ENCODE measurements at regions not wholly inside any gene's neighbourhood (a gene's known extent, or its start where the extent isn't known, plus 50 kb on each side); places are given as distances from the start of the nearest gene placed in this dataset.
"Not testable (repeated sequence)": the region's sequence is repeated elsewhere in the genome, so short reads cannot be mapped to it uniquely, and the experiment has no call there.

DNA sequence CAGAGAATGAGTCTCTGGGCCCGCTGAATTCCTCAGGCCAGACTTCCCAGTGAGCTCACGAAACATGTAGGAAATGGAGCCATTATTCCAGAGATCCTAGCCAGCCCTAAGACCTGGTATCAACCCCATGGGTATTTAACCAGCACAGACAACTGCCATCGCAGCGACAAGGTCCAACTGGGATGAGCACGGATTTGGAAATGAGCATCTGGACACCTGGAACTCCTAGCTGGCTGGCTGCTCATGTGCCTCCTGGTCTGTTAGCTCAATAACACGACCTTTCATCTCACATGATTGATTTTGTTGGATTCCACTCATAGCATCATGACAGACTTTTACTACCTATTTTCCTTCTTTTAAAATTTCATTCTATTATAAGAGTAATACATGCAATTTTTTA is 51.0 kb downstream of the POU3F3 start:
- no peak for DNase-seq

- DNase-seq: no peak
These were observed 55.4 kb downstream of the POU3F3 start for GRCh38 chr2:104909317-104909716.

GRCh38 chr2:104914509-104914908 is 60.6 kb downstream of the POU3F3 start:
- no peak for DNase-seq

DNA sequence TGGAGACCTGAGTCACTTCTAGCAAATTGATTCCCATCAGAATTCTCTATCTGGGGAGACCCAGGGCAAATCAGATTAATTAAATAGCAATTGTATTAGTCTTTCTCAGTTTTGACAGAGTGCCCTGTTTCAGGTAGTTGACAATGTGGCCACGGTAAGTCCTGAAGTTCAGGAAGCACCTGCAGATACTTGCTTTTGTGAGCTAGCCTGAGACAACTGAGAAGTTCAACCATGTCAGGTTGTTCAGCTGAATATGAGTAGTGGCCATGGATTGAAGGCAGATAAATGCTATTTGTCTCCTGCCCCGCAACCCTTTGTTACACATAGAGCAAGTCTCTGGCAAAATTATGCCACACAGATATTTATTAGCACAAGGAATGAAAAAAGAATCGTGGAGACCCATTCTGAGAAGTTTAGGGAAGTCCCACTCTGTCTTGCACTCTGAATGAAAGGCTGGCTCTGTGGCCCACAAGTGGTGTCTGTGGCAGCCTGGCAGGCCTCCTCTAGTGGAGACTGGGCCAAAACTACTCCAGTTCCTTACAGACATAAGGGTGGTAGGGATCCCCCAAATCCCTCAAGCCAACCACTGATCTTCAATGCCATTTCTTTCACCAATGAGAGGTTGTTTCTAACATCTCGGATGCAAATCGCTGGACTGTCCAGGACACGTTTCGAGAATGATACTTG is 61.3 kb downstream of the POU3F3 start:
- DNase-seq: no peak

- DNase-seq: peak; percentile 4
These were observed 65.2 kb downstream of the POU3F3 start for GRCh38 chr2:104919127-104919526.

GRCh38 chr2:104923665-104924064 is 69.8 kb downstream of the POU3F3 start:
- no peak for DNase-seq

- DNase-seq: no peak
These were observed 75.7 kb downstream of the POU3F3 start for GRCh38 chr2:104929663-104930062.

DNA sequence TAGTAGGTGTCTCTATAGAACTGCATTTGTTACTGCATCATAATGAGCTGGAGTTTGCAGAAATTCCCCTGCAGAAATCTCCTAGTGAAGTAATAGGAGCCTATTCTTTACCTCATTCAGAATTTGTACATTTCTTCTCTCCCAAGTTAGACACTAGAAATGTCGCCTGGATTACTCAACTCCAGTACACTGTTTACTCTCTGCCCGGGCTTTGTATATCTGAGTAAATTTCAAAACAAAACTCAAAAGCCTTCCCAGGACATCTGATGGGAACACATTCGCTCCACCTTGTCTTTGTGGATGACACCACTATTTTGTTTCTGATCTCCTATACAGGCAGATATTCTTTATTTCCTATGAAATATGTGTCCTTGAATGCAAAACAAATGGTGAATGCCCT is 76.8 kb downstream of the POU3F3 start:
- no peak for DNase-seq

- DNase-seq: no peak
These were observed 78.3 kb downstream of the POU3F3 start for GRCh38 chr2:104932243-104932642.

GRCh38 chr2:104933151-104933917 is 79.4 kb downstream of the POU3F3 start:
- DNase-seq: no peak

- DNase-seq: no peak
These were observed 82.6 kb downstream of the POU3F3 start for GRCh38 chr2:104936527-104936926.

GRCh38 chr2:104938231-104938941 is 84.5 kb downstream of the POU3F3 start:
- no peak for DNase-seq

GRCh38 chr2:104939570-104940217 is 85.8 kb downstream of the POU3F3 start:
- DNase-seq: no peak

GRCh38 chr2:104944495-104944894 is 90.6 kb downstream of the POU3F3 start:
- peak; percentile 26 for DNase-seq

DNA sequence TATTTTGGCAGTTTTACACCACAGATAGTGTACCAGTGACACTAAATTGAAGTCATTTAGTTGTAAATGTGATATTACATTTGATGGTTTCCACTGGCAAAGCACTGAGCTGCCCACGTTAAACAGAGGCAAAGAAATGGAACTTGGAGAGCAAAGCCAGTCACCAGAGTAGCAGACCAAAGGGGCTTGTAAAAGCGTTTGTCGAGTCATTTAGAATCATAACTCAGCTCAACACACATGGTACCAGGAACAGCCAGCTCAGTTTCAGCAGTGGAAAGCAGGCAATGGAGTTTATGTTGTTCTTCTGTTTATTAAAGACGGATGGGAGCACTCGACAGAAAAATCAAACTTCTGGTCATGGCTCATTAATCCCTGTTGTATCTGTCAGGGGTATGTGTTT is 91.2 kb downstream of the POU3F3 start:
- no peak for DNase-seq

GRCh38 chr2:104945866-104946265 is 92.0 kb downstream of the POU3F3 start:
- no peak for DNase-seq

GRCh38 chr2:104947456-104947855 is 90.4 kb upstream of the MRPS9 start:
- not testable (repeated sequence) for DNase-seq

DNA sequence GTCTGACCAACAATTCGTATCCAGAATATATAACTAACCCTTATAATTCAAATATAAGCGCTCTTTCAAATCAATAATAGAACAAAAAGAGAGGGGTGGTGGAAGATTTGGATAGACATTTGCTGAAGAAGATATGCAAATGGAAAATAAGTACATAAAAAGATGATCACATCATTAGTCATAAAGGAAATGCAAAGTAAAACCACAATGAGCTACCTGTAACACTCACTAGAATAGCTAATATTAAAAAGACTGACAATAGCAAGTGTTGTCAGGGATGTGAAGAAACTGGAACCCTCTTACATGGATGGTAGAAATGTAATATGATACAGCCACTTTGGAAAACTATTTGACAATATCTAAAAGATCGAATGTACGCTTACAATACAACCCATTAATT is 84.9 kb upstream of the MRPS9 start:
- DNase-seq: no peak

DNA sequence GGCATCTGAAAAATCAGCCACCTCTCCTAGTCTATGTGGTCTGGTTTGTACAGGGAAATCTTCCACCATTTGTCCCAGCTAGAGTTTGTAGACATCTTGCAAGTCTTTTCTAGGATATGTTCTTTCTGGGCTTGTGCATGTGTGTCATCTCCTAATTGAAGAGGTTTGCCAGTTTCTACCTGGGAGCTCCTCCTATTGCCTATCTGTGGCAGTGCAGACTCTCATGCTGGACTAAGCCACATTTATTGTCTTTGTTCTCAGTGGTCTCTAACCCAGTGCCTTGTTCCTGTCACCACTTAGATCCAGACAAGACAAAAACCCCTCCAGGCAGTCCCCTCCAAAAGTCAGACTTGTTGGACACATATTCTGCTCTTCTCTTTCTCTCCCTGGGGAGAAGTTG is 72.0 kb upstream of the MRPS9 start:
- no peak for DNase-seq

DNA sequence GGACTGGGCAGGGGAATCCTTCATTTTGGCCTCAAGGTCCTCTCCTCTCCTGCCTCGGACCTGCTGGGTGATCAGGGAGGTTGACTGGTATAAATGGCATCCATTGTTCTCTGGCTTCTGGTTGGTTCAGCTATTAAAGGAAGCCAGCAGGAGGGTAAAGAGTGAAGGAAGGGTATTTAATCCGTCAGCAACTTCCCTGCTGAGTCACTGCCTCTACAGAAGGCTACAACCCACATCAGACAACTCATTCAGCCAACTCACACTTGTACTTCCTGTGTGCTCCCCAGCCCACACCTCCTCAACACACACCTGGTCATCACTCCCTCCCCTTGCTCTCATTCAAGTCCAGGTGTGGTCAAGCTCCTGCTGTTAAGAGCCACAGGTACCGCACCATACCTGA is 68.3 kb upstream of the MRPS9 start:
- DNase-seq: peak; percentile 56

DNA sequence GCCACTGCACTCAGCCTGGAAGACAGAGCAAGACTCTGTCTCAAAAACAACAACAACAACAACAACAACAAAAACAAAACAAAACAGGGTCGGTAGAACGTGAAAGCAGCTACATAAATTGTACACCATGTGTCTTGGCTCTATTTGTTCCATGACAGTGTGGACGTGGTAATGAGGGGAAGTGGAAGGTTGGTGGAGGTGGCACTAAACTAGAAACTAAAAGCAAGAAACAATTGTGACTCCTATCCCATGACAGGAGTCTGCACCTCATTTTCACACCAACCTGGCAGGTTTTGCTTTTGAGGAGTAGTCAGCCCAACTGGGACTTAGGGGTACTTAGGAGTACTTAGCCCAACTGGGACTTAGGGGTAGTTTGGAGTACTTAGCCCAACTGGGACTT is 62.5 kb upstream of the MRPS9 start:
- no peak for DNase-seq

DNA sequence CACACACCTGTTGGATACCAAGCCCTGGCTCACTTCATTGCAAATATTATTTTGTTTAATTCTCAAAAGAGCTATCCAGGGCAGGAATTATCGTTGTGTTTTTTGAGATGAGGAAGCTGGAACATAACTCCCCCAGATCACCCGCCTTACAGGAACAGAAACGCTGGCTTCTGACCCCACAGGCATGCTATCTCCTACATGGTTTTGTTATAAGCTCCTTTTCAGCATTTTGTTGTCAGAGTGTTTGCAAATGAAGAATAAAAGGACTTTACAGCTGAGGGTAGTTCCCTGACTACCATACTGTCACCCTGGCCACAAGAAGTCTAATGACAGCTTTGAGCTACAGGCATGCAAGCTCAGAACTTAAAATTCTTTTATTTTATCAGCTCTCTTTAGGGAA is 62.0 kb upstream of the MRPS9 start:
- DNase-seq: no peak

DNA sequence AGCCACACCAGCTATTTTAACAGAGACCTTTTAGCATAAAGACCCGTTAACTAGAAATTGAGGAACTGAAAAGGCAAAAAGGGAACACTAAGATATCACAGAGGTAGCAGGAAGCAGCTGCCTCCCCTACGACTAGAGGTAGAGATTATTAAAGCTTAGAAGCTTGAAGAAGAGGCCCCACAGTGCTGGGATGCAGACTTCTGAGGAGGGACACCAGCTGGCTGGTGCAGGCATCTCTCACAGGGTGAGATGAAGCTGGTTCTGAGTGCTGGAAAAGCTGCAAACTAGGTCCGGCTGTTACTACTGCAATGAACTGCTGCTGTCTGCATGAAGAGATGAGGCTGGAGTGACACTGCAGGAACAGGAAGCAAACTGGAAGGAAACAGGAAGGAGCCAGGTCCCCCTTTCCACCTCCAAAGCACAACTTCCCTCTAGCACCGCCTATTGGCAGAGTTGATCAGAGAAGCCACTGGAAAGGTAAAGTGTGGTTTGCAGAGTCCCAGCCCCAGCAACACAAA is 61.2 kb upstream of the MRPS9 start:
- peak; percentile 59 for DNase-seq
